ENCODE measurements at regions not wholly inside any gene's neighbourhood (a gene's known extent, or its start where the extent isn't known, plus 50 kb on each side); places are given as distances from the start of the nearest gene placed in this dataset.

GRCh38 chr18:4677006-4677405 lies 221.9 kb upstream of the DLGAP1 start:
- no peak overlapping the region for H3K4me3 ChIP-seq (ENCODE audit: insufficient read depth, low read depth, low read length)
- WGBS, 2 experiments, result 91 to 94% methylated on average over 3 of the region's 3 CpGs

GRCh38 chr18:4672162-4672561 lies 217.1 kb upstream of the DLGAP1 start:
- Histone ChIP-seq H3K4me1 (ENCODE audit: control insufficient read depth, insufficient read depth, low read length) (no peaks in the 10 kb centered on the region), H3K36me3 (ENCODE audit: control insufficient read depth, insufficient read depth, low read length) (no peaks in the 10 kb centered on the region), H3K4me3 (ENCODE audit: insufficient read depth, low read depth, low read length) (no peak overlapping the region), H3K9me3 (ENCODE audit: control insufficient read depth, low read length) (no peaks in the 10 kb centered on the region), H3K27me3 (ENCODE audit: control insufficient read depth, insufficient read depth, low read length, poor library complexity, severe bottlenecking) (no peaks in the 10 kb centered on the region), H3K27ac (ENCODE audit: insufficient read depth, low read depth, low read length, poor library complexity, severe bottlenecking) (no peak overlapping the region)
- WGBS, 2 experiments, result 81 to 88% methylated on average over 6 of the region's 6 CpGs

More at GRCh38 chr18:4677006-4677405, 221.9 kb upstream of the DLGAP1 start:
- no peak overlapping the region for H3K27ac ChIP-seq (ENCODE audit: insufficient read depth, low read depth, low read length, poor library complexity, severe bottlenecking)
- H3K4me1 ChIP-seq (ENCODE audit: control insufficient read depth, insufficient read depth, low read length), result no peaks in the 10 kb centered on the region
- no peaks in the 10 kb centered on the region for H3K27me3 ChIP-seq (ENCODE audit: control insufficient read depth, insufficient read depth, low read length, poor library complexity, severe bottlenecking)
- H3K9me3 ChIP-seq (ENCODE audit: control insufficient read depth, low read length), result no peaks in the 10 kb centered on the region
- H3K36me3 ChIP-seq (ENCODE audit: control insufficient read depth, insufficient read depth, low read length), result no peaks in the 10 kb centered on the region

- H3K36me3 ChIP-seq (ENCODE audit: control insufficient read depth, insufficient read depth, low read length), result no peaks in the 10 kb centered on the region
- no peak overlapping the region for H3K27ac ChIP-seq (ENCODE audit: insufficient read depth, low read depth, low read length, poor library complexity, severe bottlenecking)
- H3K9me3 ChIP-seq (ENCODE audit: control insufficient read depth, low read length), result no peaks in the 10 kb centered on the region
- H3K27me3 ChIP-seq (ENCODE audit: control insufficient read depth, insufficient read depth, low read length, poor library complexity, severe bottlenecking), result no peaks in the 10 kb centered on the region
- H3K4me1 ChIP-seq (ENCODE audit: control insufficient read depth, insufficient read depth, low read length), result no peaks in the 10 kb centered on the region
- no peak overlapping the region for H3K4me3 ChIP-seq (ENCODE audit: insufficient read depth, low read depth, low read length)
These were observed 203.7 kb upstream of the DLGAP1 start for GRCh38 chr18:4658804-4659203.

GRCh38 chr18:4653418-4653817 lies 198.3 kb upstream of the DLGAP1 start:
- Histone ChIP-seq H3K27me3 (ENCODE audit: control insufficient read depth, insufficient read depth, low read length, poor library complexity, severe bottlenecking) (no peaks in the 10 kb centered on the region), H3K4me3 (ENCODE audit: insufficient read depth, low read depth, low read length) (no peak overlapping the region), H3K36me3 (ENCODE audit: control insufficient read depth, insufficient read depth, low read length) (no peaks in the 10 kb centered on the region), H3K27ac (ENCODE audit: insufficient read depth, low read depth, low read length, poor library complexity, severe bottlenecking) (no peak overlapping the region), H3K4me1 (ENCODE audit: control insufficient read depth, insufficient read depth, low read length) (no peaks in the 10 kb centered on the region), H3K9me3 (ENCODE audit: control insufficient read depth, low read length) (no peaks in the 10 kb centered on the region)
- WGBS, 2 experiments, result 92 to 97% methylated on average over 2 of the region's 2 CpGs

GRCh38 chr18:4641771-4642368 lies 186.8 kb upstream of the DLGAP1 start:
- H3K27ac ChIP-seq (ENCODE audit: insufficient read depth, low read depth, low read length, poor library complexity, severe bottlenecking), result no peak overlapping the region
- H3K27me3 ChIP-seq (ENCODE audit: control insufficient read depth, insufficient read depth, low read length, poor library complexity, severe bottlenecking), result no peaks in the 10 kb centered on the region
- H3K4me3 ChIP-seq (ENCODE audit: insufficient read depth, low read depth, low read length), result no peak overlapping the region
- no peaks in the 10 kb centered on the region for H3K36me3 ChIP-seq (ENCODE audit: control insufficient read depth, insufficient read depth, low read length)
- 92 to 95% methylated on average over 5 of the region's 5 CpGs for WGBS, 2 experiments
- peaks cover 9% of the 10 kb centered on the region for H3K4me1 ChIP-seq (ENCODE audit: control insufficient read depth, insufficient read depth, low read length)
- H3K9me3 ChIP-seq (ENCODE audit: control insufficient read depth, low read length), result no peaks in the 10 kb centered on the region

- no peaks in the 10 kb centered on the region for H3K27me3 ChIP-seq (ENCODE audit: control insufficient read depth, insufficient read depth, low read length, poor library complexity, severe bottlenecking)
- H3K4me1 ChIP-seq (ENCODE audit: control insufficient read depth, insufficient read depth, low read length), result peaks cover 9% of the 10 kb centered on the region
- no peaks in the 10 kb centered on the region for H3K9me3 ChIP-seq (ENCODE audit: control insufficient read depth, low read length)
- H3K36me3 ChIP-seq (ENCODE audit: control insufficient read depth, insufficient read depth, low read length), result no peaks in the 10 kb centered on the region
- H3K4me3 ChIP-seq (ENCODE audit: insufficient read depth, low read depth, low read length), result no peak overlapping the region
- H3K27ac ChIP-seq (ENCODE audit: insufficient read depth, low read depth, low read length, poor library complexity, severe bottlenecking), result no peak overlapping the region
- 65 to 69% methylated on average over 3 of the region's 3 CpGs for WGBS, 2 experiments
These were observed 185.4 kb upstream of the DLGAP1 start for GRCh38 chr18:4640349-4641012.

GRCh38 chr18:4639628-4640310 lies 184.7 kb upstream of the DLGAP1 start:
- WGBS, 2 experiments, result 87 to 88% methylated on average over 5 to 6 of the region's 6 CpGs

GRCh38 chr18:4638680-4639079 lies 183.6 kb upstream of the DLGAP1 start:
- Histone ChIP-seq H3K27me3 (ENCODE audit: control insufficient read depth, insufficient read depth, low read length, poor library complexity, severe bottlenecking) (no peaks in the 10 kb centered on the region), H3K4me3 (ENCODE audit: insufficient read depth, low read depth, low read length) (no peak overlapping the region), H3K4me1 (ENCODE audit: control insufficient read depth, insufficient read depth, low read length) (peaks cover 9% of the 10 kb centered on the region), H3K27ac (ENCODE audit: insufficient read depth, low read depth, low read length, poor library complexity, severe bottlenecking) (no peak overlapping the region), H3K36me3 (ENCODE audit: control insufficient read depth, insufficient read depth, low read length) (no peaks in the 10 kb centered on the region), H3K9me3 (ENCODE audit: control insufficient read depth, low read length) (no peaks in the 10 kb centered on the region)
- 86 to 91% methylated on average over 6 of the region's 6 CpGs for WGBS, 2 experiments

More at GRCh38 chr18:4639628-4640310, 184.7 kb upstream of the DLGAP1 start:
- H3K9me3 ChIP-seq (ENCODE audit: control insufficient read depth, low read length), result no peaks in the 10 kb centered on the region
- no peak overlapping the region for H3K4me3 ChIP-seq (ENCODE audit: insufficient read depth, low read depth, low read length)
- H3K4me1 ChIP-seq (ENCODE audit: control insufficient read depth, insufficient read depth, low read length), result peaks cover 9% of the 10 kb centered on the region
- no peaks in the 10 kb centered on the region for H3K36me3 ChIP-seq (ENCODE audit: control insufficient read depth, insufficient read depth, low read length)
- no peak overlapping the region for H3K27ac ChIP-seq (ENCODE audit: insufficient read depth, low read depth, low read length, poor library complexity, severe bottlenecking)
- no peaks in the 10 kb centered on the region for H3K27me3 ChIP-seq (ENCODE audit: control insufficient read depth, insufficient read depth, low read length, poor library complexity, severe bottlenecking)

GRCh38 chr18:4637876-4638275 lies 182.8 kb upstream of the DLGAP1 start:
- Histone ChIP-seq H3K9me3 (ENCODE audit: control insufficient read depth, low read length) (no peaks in the 10 kb centered on the region), H3K27ac (ENCODE audit: insufficient read depth, low read depth, low read length, poor library complexity, severe bottlenecking) (no peak overlapping the region), H3K4me1 (ENCODE audit: control insufficient read depth, insufficient read depth, low read length) (peaks cover 9% of the 10 kb centered on the region), H3K36me3 (ENCODE audit: control insufficient read depth, insufficient read depth, low read length) (no peaks in the 10 kb centered on the region), H3K4me3 (ENCODE audit: insufficient read depth, low read depth, low read length) (no peak overlapping the region), H3K27me3 (ENCODE audit: control insufficient read depth, insufficient read depth, low read length, poor library complexity, severe bottlenecking) (no peaks in the 10 kb centered on the region)
- 71 to 76% methylated on average over 2 to 4 of the region's 4 CpGs for WGBS, 2 experiments

GRCh38 chr18:4636967-4637366 lies 181.9 kb upstream of the DLGAP1 start:
- H3K36me3 ChIP-seq (ENCODE audit: control insufficient read depth, insufficient read depth, low read length), result no peaks in the 10 kb centered on the region
- WGBS, 2 experiments, result 77 to 79% methylated on average over 4 of the region's 4 CpGs
- H3K4me1 ChIP-seq (ENCODE audit: control insufficient read depth, insufficient read depth, low read length), result peaks cover 9% of the 10 kb centered on the region
- H3K27me3 ChIP-seq (ENCODE audit: control insufficient read depth, insufficient read depth, low read length, poor library complexity, severe bottlenecking), result no peaks in the 10 kb centered on the region
- no peak overlapping the region for H3K27ac ChIP-seq (ENCODE audit: insufficient read depth, low read depth, low read length, poor library complexity, severe bottlenecking)
- no peak overlapping the region for H3K4me3 ChIP-seq (ENCODE audit: insufficient read depth, low read depth, low read length)
- H3K9me3 ChIP-seq (ENCODE audit: control insufficient read depth, low read length), result no peaks in the 10 kb centered on the region

Measured in ectodermal cell (in vitro differentiated cells).